ENCODE measurements at regions not wholly inside any gene's neighbourhood (a gene's known extent, or its start where the extent isn't known, plus 50 kb on each side); places are given as distances from the start of the nearest gene placed in this dataset.

- intact Hi-C loops (cut with DNase I), result no loop called here
- DNase-seq (ENCODE audit: extremely low spot score), result no peak
- H3K27me3 ChIP-seq, result no peaks in the 10 kb centered on the region
- H3K4me3 ChIP-seq, result no peak overlapping the region
- H3K36me3 ChIP-seq, result no peaks in the 10 kb centered on the region
- TF ChIP-seq CTCF (IDR thresholded peaks at IDR 0.05) (no peak), EP300 (IDR thresholded peaks at IDR 0.05) (no peak), POLR2A (IDR thresholded peaks at IDR 0.05; ENCODE audit: low read depth) (no peak), POLR2AphosphoS5 (IDR thresholded peaks at IDR 0.05) (no peak)
- no peaks in the 10 kb centered on the region for H3K9me3 ChIP-seq
- no peak overlapping the region for H3K27ac ChIP-seq (replicated peaks in 1 of 4)
- H3K4me1 ChIP-seq, result no peaks in the 10 kb centered on the region
- WGBS, result 55% methylated on average over 1 of the region's 1 CpG
Measured at GRCh38 chr9:100913257-100913656, 115.3 kb upstream of the PLPPR1 start.

GRCh38 chr9:100914266-100914665 lies 114.3 kb upstream of the PLPPR1 start:
- intact Hi-C loops (cut with DNase I), result no loop called here
- Histone ChIP-seq H3K4me3 (no peak overlapping the region), H3K27ac (replicated peaks in 1 of 4) (no peak overlapping the region), H3K27me3 (no peaks in the 10 kb centered on the region), H3K4me1 (no peaks in the 10 kb centered on the region), H3K36me3 (no peaks in the 10 kb centered on the region), H3K9me3 (no peaks in the 10 kb centered on the region)
- TF ChIP-seq EP300 (IDR thresholded peaks at IDR 0.05), result no peak
- no peak for TF ChIP-seq POLR2A (IDR thresholded peaks at IDR 0.05; ENCODE audit: low read depth)
- no peak for TF ChIP-seq POLR2AphosphoS5 (IDR thresholded peaks at IDR 0.05)
- no peak for TF ChIP-seq CTCF (IDR thresholded peaks at IDR 0.05)
- DNase-seq (ENCODE audit: extremely low spot score), result no peak
- WGBS, result 98% methylated on average over 3 of the region's 3 CpGs

GRCh38 chr9:100919506-100919905 lies 109.0 kb upstream of the PLPPR1 start:
- Histone ChIP-seq H3K27ac (replicated peaks in 1 of 4) (no peak overlapping the region), H3K4me3 (no peak overlapping the region), H3K36me3 (no peaks in the 10 kb centered on the region), H3K4me1 (no peaks in the 10 kb centered on the region), H3K27me3 (no peaks in the 10 kb centered on the region), H3K9me3 (no peaks in the 10 kb centered on the region)
- intact Hi-C loops (cut with DNase I), result no loop called here
- 82% methylated on average over 3 of the region's 3 CpGs for WGBS
- DNase-seq (ENCODE audit: extremely low spot score), result no peak
- no peak for TF ChIP-seq CTCF (IDR thresholded peaks at IDR 0.05)

- WGBS, result 74% methylated on average over 2 of the region's 2 CpGs
- no peaks in the 10 kb centered on the region for H3K36me3 ChIP-seq
- H3K27me3 ChIP-seq, result no peaks in the 10 kb centered on the region
- no peak for TF ChIP-seq EP300 (IDR thresholded peaks at IDR 0.05)
- TF ChIP-seq POLR2A (IDR thresholded peaks at IDR 0.05; ENCODE audit: low read depth), result no peak
- no peak for TF ChIP-seq CTCF (IDR thresholded peaks at IDR 0.05)
- TF ChIP-seq POLR2AphosphoS5 (IDR thresholded peaks at IDR 0.05), result no peak
- no peaks in the 10 kb centered on the region for H3K4me1 ChIP-seq
- H3K27ac ChIP-seq (replicated peaks in 1 of 4), result no peak overlapping the region
- DNase-seq (ENCODE audit: extremely low spot score), result no peak
- intact Hi-C loops (cut with DNase I), result no loop called here
- no peak overlapping the region for H3K4me3 ChIP-seq
- H3K9me3 ChIP-seq, result no peaks in the 10 kb centered on the region
Measured at GRCh38 chr9:100926366-100926765, 102.2 kb upstream of the PLPPR1 start.

GRCh38 chr9:100927763-100928162 lies 100.8 kb upstream of the PLPPR1 start:
- 90% methylated on average over 2 of the region's 2 CpGs for WGBS
- no peaks in the 10 kb centered on the region for H3K27me3 ChIP-seq
- H3K4me1 ChIP-seq, result no peaks in the 10 kb centered on the region
- intact Hi-C loops (cut with DNase I), result no loop called here
- no peak for DNase-seq (ENCODE audit: extremely low spot score)
- no peak overlapping the region for H3K27ac ChIP-seq (replicated peaks in 1 of 4)
- TF ChIP-seq EP300 (IDR thresholded peaks at IDR 0.05) (no peak), POLR2A (IDR thresholded peaks at IDR 0.05; ENCODE audit: low read depth) (no peak), CTCF (IDR thresholded peaks at IDR 0.05) (no peak), POLR2AphosphoS5 (IDR thresholded peaks at IDR 0.05) (no peak)
- H3K9me3 ChIP-seq, result no peaks in the 10 kb centered on the region
- no peak overlapping the region for H3K4me3 ChIP-seq
- no peaks in the 10 kb centered on the region for H3K36me3 ChIP-seq

Measured in esophagus muscularis mucosa (tissue), 4 donors.